Activated T-helper 1 cell treated with anti-CD3 and anti-CD28 coated beads, Interleukin-12 subunit alpha, Interleukin-12 subunit beta, Interleukin-2, Interleukin-4 antibody, amounts not matched to agents 30 ng/mL and 10 ng/mL and 1 ng/mL, durations not matched to agents 14 hours and 24 hours and 36 hours (primary cell): ENCODE measurements at regions not wholly inside any gene's neighbourhood (a gene's known extent, or its start where the extent isn't known, plus 50 kb on each side); places are given as distances from the start of the nearest gene placed in this dataset.

Experiments
- DNase-seq: peaks from one replicate; pipeline ENCODE4 v3.0.0; 2021; ENCODE audit warnings: low spot score
- H3K27ac Mint-ChIP-seq: one replicate; pipeline ENCODE4 v1.8.0; 2021; ENCODE audit warnings: mild to moderate bottlenecking, mixed read lengths
- H3K27me3 Mint-ChIP-seq: one replicate; pipeline ENCODE4 v1.8.0; 2022; ENCODE audit warnings: mild to moderate bottlenecking, moderate library complexity, mixed read lengths; ENCODE audit not compliant: insufficient read depth
- H3K36me3 Mint-ChIP-seq: one replicate; pipeline ENCODE4 v1.8.0; 2021; ENCODE audit warnings: low read depth, mixed read lengths
- H3K4me1 Mint-ChIP-seq: one replicate; pipeline ENCODE4 v1.8.0; 2021; ENCODE audit warnings: low read depth, mixed read lengths
- H3K4me3 Mint-ChIP-seq: one replicate; pipeline ENCODE4 v1.8.0; 2021; ENCODE audit warnings: mild to moderate bottlenecking, moderate library complexity, mixed read lengths
- H3K9me3 Mint-ChIP-seq: one replicate; pipeline ENCODE4 v1.8.0; 2021; ENCODE audit warnings: mixed read lengths
- intact Hi-C: fragments of 100-400 bp; cut with micrococcal nuclease; formaldehyde crosslinking; loops from one replicate; pipeline ENCODE4 v1.15.1; 2024

- no peak overlapping the region for H3K4me3 Mint-ChIP-seq
- H3K4me1 Mint-ChIP-seq: no peaks in the 10 kb centered on the region
- intact Hi-C loops: no loop called here
- peaks cover 10% of the 10 kb centered on the region for H3K27me3 Mint-ChIP-seq
- no peak for DNase-seq
- H3K27ac Mint-ChIP-seq: no peak overlapping the region
- no peaks in the 10 kb centered on the region for H3K36me3 Mint-ChIP-seq
- no peaks in the 10 kb centered on the region for H3K9me3 Mint-ChIP-seq
Observed at GRCh38 chr15:62534996-62535395, 369.9 kb upstream of the C2CD4B start.

GRCh38 chr15:62539236-62539635, 374.2 kb upstream of the C2CD4B start:
- Mint-ChIP-seq H3K27me3 (peaks cover 8% of the 10 kb centered on the region), H3K27ac (peak overlapping the region; percentile 23), H3K9me3 (no peaks in the 10 kb centered on the region), H3K4me3 (no peak overlapping the region), H3K36me3 (no peaks in the 10 kb centered on the region), H3K4me1 (no peaks in the 10 kb centered on the region)
- intact Hi-C loops: no loop called here
- no peak for DNase-seq

- intact Hi-C loops: no loop called here
- no peak overlapping the region for H3K4me3 Mint-ChIP-seq
- no peaks in the 10 kb centered on the region for H3K4me1 Mint-ChIP-seq
- DNase-seq: no peak
- H3K27me3 Mint-ChIP-seq: peaks cover 3% of the 10 kb centered on the region
- no peaks in the 10 kb centered on the region for H3K9me3 Mint-ChIP-seq
- H3K36me3 Mint-ChIP-seq: no peaks in the 10 kb centered on the region
- no peak overlapping the region for H3K27ac Mint-ChIP-seq
Observed at GRCh38 chr15:62541250-62541649, 376.2 kb upstream of the C2CD4B start.

GRCh38 chr15:62541846-62542245, 376.8 kb upstream of the C2CD4B start:
- Mint-ChIP-seq H3K27me3 (peaks cover 3% of the 10 kb centered on the region), H3K36me3 (no peaks in the 10 kb centered on the region), H3K9me3 (no peaks in the 10 kb centered on the region), H3K4me1 (no peaks in the 10 kb centered on the region), H3K4me3 (no peak overlapping the region), H3K27ac (no peak overlapping the region)
- no peak for DNase-seq
- intact Hi-C loops: no loop called here

GRCh38 chr15:62544446-62544845, 379.4 kb upstream of the C2CD4B start:
- intact Hi-C loops: no loop called here
- no peaks in the 10 kb centered on the region for H3K9me3 Mint-ChIP-seq
- no peak for DNase-seq
- H3K4me3 Mint-ChIP-seq: no peak overlapping the region
- peaks cover 4% of the 10 kb centered on the region for H3K27me3 Mint-ChIP-seq
- no peaks in the 10 kb centered on the region for H3K36me3 Mint-ChIP-seq
- no peak overlapping the region for H3K27ac Mint-ChIP-seq
- H3K4me1 Mint-ChIP-seq: no peaks in the 10 kb centered on the region

GRCh38 chr15:62545467-62546227, 380.6 kb upstream of the C2CD4B start:
- H3K4me3 Mint-ChIP-seq: no peak overlapping the region
- intact Hi-C loops: no loop called here
- no peaks in the 10 kb centered on the region for H3K36me3 Mint-ChIP-seq
- H3K9me3 Mint-ChIP-seq: no peaks in the 10 kb centered on the region
- H3K27ac Mint-ChIP-seq: no peak overlapping the region
- H3K27me3 Mint-ChIP-seq: peaks cover 4% of the 10 kb centered on the region
- H3K4me1 Mint-ChIP-seq: no peaks in the 10 kb centered on the region
- DNase-seq: no peak

- DNase-seq: no peak
- Mint-ChIP-seq H3K4me1 (no peaks in the 10 kb centered on the region), H3K27me3 (peaks cover 4% of the 10 kb centered on the region), H3K9me3 (no peaks in the 10 kb centered on the region), H3K27ac (no peak overlapping the region), H3K4me3 (no peak overlapping the region), H3K36me3 (no peaks in the 10 kb centered on the region)
- intact Hi-C loops: no loop called here
Observed at GRCh38 chr15:62546628-62547027, 381.5 kb upstream of the C2CD4B start.

GRCh38 chr15:62547584-62547983, 382.5 kb upstream of the C2CD4B start:
- H3K27ac Mint-ChIP-seq: no peak overlapping the region
- no peaks in the 10 kb centered on the region for H3K4me1 Mint-ChIP-seq
- no peaks in the 10 kb centered on the region for H3K36me3 Mint-ChIP-seq
- no peak overlapping the region for H3K4me3 Mint-ChIP-seq
- DNase-seq: no peak
- intact Hi-C loops: no loop called here
- peaks cover 8% of the 10 kb centered on the region for H3K27me3 Mint-ChIP-seq
- no peaks in the 10 kb centered on the region for H3K9me3 Mint-ChIP-seq

GRCh38 chr15:62549345-62549970, 384.4 kb upstream of the C2CD4B start:
- H3K9me3 Mint-ChIP-seq: no peaks in the 10 kb centered on the region
- no peaks in the 10 kb centered on the region for H3K4me1 Mint-ChIP-seq
- H3K36me3 Mint-ChIP-seq: no peaks in the 10 kb centered on the region
- H3K27ac Mint-ChIP-seq: no peak overlapping the region
- no peak for DNase-seq
- H3K27me3 Mint-ChIP-seq: peaks cover 8% of the 10 kb centered on the region
- no peak overlapping the region for H3K4me3 Mint-ChIP-seq
- intact Hi-C loops: no loop called here

- DNase-seq: no peak
- no peaks in the 10 kb centered on the region for H3K36me3 Mint-ChIP-seq
- intact Hi-C loops: no loop called here
- peaks cover 8% of the 10 kb centered on the region for H3K27me3 Mint-ChIP-seq
- H3K9me3 Mint-ChIP-seq: no peaks in the 10 kb centered on the region
- no peak overlapping the region for H3K4me3 Mint-ChIP-seq
- no peak overlapping the region for H3K27ac Mint-ChIP-seq
- H3K4me1 Mint-ChIP-seq: no peaks in the 10 kb centered on the region
Observed at GRCh38 chr15:62550106-62550505, 385.0 kb upstream of the C2CD4B start.

GRCh38 chr15:62552444-62552843, 387.4 kb upstream of the C2CD4B start:
- Mint-ChIP-seq H3K36me3 (no peaks in the 10 kb centered on the region), H3K4me3 (no peak overlapping the region), H3K27me3 (peaks cover 6% of the 10 kb centered on the region), H3K9me3 (no peaks in the 10 kb centered on the region), H3K27ac (no peak overlapping the region), H3K4me1 (no peaks in the 10 kb centered on the region)
- no peak for DNase-seq
- intact Hi-C loops: no loop called here

GRCh38 chr15:62553911-62554563, 389.0 kb upstream of the C2CD4B start:
- H3K9me3 Mint-ChIP-seq: no peaks in the 10 kb centered on the region
- peaks cover 6% of the 10 kb centered on the region for H3K27me3 Mint-ChIP-seq
- no peaks in the 10 kb centered on the region for H3K36me3 Mint-ChIP-seq
- H3K27ac Mint-ChIP-seq: no peak overlapping the region
- H3K4me3 Mint-ChIP-seq: no peak overlapping the region
- no peak for DNase-seq
- intact Hi-C loops: no loop called here
- H3K4me1 Mint-ChIP-seq: no peaks in the 10 kb centered on the region

GRCh38 chr15:62558640-62559380, 393.7 kb upstream of the C2CD4B start:
- Mint-ChIP-seq H3K4me1 (no peaks in the 10 kb centered on the region), H3K36me3 (no peaks in the 10 kb centered on the region), H3K27ac (no peak overlapping the region), H3K4me3 (no peak overlapping the region), H3K9me3 (no peaks in the 10 kb centered on the region), H3K27me3 (no peaks in the 10 kb centered on the region)
- intact Hi-C loops: no loop called here
- DNase-seq: no peak
